HG03139 (cell line): ENCODE measurements at regions not wholly inside any gene's neighbourhood (a gene's known extent, or its start where the extent isn't known, plus 50 kb on each side); places are given as distances from the start of the nearest gene placed in this dataset.
"Not testable (repeated sequence)": the region's sequence is repeated elsewhere in the genome, so short reads cannot be mapped to it uniquely, and the experiment has no call there.

Experiments used
- ATAC-seq: cut with Tn5 transposase; IDR thresholded peaks from one replicate; pipeline ENCODE4 v1.9.1; 2021; ENCODE audit not compliant: unreplicated experiment

- ATAC-seq, result no peak
These were observed 211.9 kb downstream of the FBXO8 start for GRCh38 chr4:174071595-174071994.

GRCh38 chr4:174069848-174070330 lies 213.6 kb downstream of the FBXO8 start:
- ATAC-seq, result no peak

- ATAC-seq, result no peak
These were observed 216.8 kb downstream of the FBXO8 start for GRCh38 chr4:174066611-174067205.

- ATAC-seq, result no peak
These were observed 220.6 kb downstream of the FBXO8 start for GRCh38 chr4:174062831-174063230.

GRCh38 chr4:174061026-174061425 lies 222.4 kb downstream of the FBXO8 start:
- ATAC-seq, result no peak

- ATAC-seq, result no peak
These were observed 224.6 kb downstream of the FBXO8 start for GRCh38 chr4:174058846-174059245.

- ATAC-seq, result no peak
These were observed 226.5 kb downstream of the FBXO8 start for GRCh38 chr4:174056959-174057358.

- no peak for ATAC-seq
These were observed 228.1 kb downstream of the FBXO8 start for GRCh38 chr4:174055344-174055743.

GRCh38 chr4:174053895-174054294 lies 229.6 kb downstream of the FBXO8 start:
- no peak for ATAC-seq

- no peak for ATAC-seq
These were observed 236.1 kb downstream of the FBXO8 start for GRCh38 chr4:174047363-174047762.

GRCh38 chr4:174045829-174046228 lies 237.6 kb downstream of the FBXO8 start:
- ATAC-seq, result not testable (repeated sequence)

- no peak for ATAC-seq
These were observed 238.1 kb downstream of the FBXO8 start for GRCh38 chr4:174045381-174045780.

- no peak for ATAC-seq
These were observed 241.8 kb downstream of the FBXO8 start for GRCh38 chr4:174041555-174042105.

GRCh38 chr4:174040287-174040686 lies 243.2 kb downstream of the FBXO8 start:
- no peak for ATAC-seq

GRCh38 chr4:174038481-174038880 lies 245.0 kb downstream of the FBXO8 start:
- ATAC-seq, result no peak

- no peak for ATAC-seq
These were observed 245.8 kb downstream of the FBXO8 start for GRCh38 chr4:174037631-174038030.

- ATAC-seq, result no peak
These were observed 246.4 kb downstream of the FBXO8 start for GRCh38 chr4:174037049-174037448.

- no peak for ATAC-seq
These were observed 246.9 kb downstream of the FBXO8 start for GRCh38 chr4:174036576-174036975.

- ATAC-seq, result no peak
These were observed 247.4 kb downstream of the FBXO8 start for GRCh38 chr4:174036111-174036510.

- no peak for ATAC-seq
These were observed 259.8 kb downstream of the FBXO8 start for GRCh38 chr4:174023641-174024040.

- ATAC-seq, result no peak
These were observed 265.2 kb downstream of the FBXO8 start for GRCh38 chr4:174018236-174018635.

GRCh38 chr4:174016251-174016650 lies 267.2 kb downstream of the FBXO8 start:
- no peak for ATAC-seq

- no peak for ATAC-seq
These were observed 270.6 kb downstream of the FBXO8 start for GRCh38 chr4:174012886-174013259.
